Stimulated activated CD8-positive, alpha-beta memory T cell treated with anti-CD3 and anti-CD28 coated beads, Interleukin-15, amount 100 ng/mL, for 1 hour (primary cell): ENCODE measurements at regions not wholly inside any gene's neighbourhood (a gene's known extent, or its start where the extent isn't known, plus 50 kb on each side); places are given as distances from the start of the nearest gene placed in this dataset.
"Not testable (repeated sequence)": the region's sequence is repeated elsewhere in the genome, so short reads cannot be mapped to it uniquely, and the experiment has no call there.

Experiments used
- DNase-seq: peaks from one replicate; pipeline ENCODE4 v3.0.0-alpha.2; 2020; ENCODE audit warnings: low read depth

DNA sequence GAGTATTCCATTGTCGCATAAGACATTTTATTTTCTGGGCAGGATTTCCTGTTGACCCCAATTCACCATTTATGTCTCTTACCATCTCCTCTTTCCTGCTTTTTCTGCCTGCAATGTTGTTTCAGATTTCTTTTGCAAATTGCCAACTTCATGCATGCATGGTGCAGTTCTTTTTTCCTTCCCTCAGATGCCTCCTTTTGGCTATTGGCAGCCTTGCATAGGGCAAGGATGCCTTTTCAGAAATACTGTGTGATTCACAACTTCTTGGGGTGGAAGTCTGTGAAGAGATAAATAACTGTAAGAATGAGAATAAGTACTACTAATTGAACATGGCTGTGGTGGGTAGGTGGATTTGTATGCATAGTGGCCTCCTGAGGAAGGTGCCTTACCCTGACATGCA is 116.7 kb downstream of the SOX4 start:
- DNase-seq: no peak

DNA sequence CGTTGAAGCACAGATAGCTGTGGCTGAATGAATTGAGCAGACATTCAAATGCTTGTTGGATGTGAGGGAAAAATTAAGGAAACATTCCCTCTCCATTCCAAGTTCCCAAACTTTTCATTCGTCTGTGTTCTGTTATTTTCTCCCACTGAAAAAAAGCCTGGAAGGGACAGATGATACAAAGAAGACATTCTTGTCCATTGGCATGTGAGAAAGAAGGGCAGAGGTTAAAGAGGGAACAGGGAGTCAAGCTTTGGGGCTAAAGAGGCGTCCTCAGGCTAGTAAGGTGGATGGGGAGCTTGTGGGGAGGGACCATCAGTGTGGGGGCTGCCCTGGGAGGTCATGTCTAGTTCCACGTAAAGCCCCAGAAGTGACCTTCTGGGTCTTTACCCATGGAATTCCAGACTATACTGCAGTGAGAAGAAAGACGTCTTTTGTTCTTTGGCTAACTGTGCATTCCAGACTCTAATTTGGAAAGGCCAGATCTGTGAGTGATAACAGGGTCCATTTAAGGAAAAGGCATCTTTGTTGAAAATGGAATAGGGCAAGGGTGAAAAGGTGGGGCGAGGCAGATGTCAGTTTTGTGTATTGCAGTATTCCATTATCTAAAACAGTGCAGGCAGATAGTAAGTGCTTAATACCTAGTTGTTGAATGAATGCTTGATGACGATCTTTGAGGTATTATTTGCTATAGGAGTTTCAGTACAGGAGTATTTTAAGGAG is 117.5 kb downstream of the SOX4 start:
- no peak for DNase-seq

DNA sequence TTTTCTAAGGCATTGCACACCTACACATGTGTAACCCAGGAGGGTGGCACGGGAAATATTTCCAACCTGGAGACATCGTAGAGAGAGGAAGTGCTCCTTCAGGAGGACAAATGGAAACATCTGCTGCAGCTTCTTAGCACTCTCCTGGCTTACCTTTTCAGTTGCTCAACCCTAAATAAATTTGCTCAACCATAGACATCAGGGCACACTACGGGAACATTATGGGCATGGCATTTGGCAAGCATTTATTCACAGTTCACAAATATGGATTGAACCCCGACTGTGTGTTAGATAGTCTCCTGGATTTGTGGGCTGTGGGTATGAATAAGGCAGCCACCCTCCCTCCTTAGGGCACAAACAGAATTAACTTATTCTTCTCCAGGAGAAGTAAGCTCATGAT is 118.7 kb downstream of the SOX4 start:
- DNase-seq: no peak

DNA sequence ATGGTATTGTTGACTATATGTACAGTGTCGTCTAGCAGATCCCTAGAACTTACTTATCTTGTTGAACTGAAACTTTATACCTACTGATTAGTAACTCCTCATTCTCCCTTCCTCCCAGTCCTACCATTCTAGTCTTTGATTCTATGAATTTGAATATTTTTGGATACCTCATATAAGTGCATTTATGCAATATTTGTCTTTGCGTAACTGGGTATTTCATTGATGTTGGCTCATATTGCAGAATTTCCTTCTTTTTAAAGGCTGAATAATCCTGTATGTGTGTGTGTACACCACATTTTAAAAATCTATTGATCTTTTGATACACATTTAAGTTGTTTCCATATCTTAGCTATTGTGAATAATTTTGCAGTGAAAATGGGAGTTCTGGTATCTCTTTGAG is 119.9 kb downstream of the SOX4 start:
- no peak for DNase-seq

DNA sequence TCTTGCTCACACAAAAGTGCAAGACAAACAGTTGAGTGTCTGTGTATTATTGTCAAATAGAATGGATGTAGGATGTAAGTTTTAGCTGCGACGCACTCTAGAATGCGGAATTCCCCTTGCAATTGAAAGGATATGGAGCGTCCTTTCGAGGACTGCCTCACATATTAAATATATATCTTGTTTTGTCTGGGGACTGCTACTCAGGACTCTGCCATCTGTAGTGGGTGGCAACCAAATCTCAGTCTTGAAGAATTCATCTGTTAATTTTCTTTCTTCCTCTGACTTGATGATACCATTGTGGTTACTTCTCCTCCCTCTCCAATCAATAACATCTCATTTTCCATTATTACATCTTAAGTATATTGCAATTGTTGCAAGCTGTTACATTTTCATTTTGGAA is 121.6 kb downstream of the SOX4 start:
- no peak for DNase-seq

DNA sequence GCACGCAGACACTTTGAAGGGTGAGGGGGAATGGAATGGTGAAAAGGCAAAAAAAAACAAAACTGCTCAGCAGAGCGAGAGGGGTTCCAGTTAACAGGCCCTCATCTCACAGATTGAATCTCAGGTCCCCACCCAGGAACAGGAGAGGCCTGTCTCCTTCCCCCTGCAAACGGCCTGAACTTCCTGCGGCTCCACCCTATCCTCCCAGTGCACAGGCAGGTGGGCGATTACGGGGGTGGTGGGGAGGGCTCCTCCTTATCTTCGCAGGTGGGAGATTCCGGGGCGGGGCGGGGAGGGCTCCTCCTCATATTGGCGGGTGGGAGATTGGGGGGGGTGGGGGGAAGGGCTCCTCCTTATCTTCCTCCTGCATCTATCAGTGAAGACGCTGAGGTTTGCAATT is 129.0 kb downstream of the SOX4 start:
- no peak for DNase-seq

DNA sequence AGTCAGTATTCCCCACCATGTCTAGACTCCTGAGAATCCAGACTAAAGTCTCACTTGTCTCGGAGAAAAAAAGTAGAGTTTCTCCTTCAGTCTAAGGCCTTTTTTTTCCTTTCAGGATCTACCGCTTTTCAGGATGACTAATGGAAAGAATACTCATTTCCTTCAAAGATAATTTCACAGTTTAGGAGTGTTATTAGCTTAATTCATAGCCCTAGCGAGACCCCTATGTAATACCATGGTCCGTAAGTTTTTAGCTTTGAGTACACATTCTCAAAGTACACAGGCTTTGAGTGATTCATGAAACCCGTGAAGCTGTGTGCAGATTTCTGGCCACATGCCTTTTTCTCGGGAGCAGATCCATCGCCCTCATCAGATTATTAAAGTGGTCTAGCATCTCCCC is 133.1 kb downstream of the SOX4 start:
- no peak for DNase-seq

DNA sequence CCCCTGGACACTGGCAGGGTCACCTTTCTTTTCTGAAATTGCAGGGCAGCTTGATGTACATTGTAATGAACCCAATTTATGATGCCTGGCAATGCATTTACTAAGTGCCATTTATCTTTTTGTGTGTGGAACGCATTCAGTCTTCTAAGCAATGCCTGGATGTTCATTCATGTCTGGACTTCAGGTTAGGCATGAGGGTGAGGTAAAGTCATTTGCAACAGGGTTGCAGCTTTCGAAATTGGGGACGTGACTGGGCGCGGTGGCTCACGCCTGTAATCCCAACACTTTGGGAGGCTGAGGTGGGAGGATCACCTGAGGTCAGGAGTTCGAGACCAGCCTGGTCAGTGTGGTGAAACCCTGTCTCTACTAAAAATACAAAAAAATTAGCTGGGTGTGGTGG is 134.6 kb downstream of the SOX4 start:
- no peak for DNase-seq

DNA sequence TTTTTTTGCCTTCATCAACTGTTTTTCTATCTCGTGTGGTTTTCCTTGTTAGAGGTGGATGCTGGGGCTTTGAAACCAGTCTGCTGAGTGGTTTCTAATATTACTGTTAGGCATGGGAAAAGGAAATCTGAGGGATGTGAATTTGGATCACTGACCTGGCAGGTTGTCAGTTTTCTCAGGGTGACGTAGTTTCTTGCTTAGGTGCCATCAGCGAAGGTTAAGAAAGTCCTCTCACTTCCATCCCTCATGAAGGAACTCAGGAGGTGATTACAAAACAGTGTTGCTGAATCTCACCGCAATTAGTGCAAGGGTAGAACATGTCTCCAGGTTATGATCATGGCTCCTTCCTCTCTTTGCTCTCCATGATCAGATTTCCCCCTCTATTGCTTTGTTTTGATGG is 135.9 kb downstream of the SOX4 start:
- no peak for DNase-seq

DNA sequence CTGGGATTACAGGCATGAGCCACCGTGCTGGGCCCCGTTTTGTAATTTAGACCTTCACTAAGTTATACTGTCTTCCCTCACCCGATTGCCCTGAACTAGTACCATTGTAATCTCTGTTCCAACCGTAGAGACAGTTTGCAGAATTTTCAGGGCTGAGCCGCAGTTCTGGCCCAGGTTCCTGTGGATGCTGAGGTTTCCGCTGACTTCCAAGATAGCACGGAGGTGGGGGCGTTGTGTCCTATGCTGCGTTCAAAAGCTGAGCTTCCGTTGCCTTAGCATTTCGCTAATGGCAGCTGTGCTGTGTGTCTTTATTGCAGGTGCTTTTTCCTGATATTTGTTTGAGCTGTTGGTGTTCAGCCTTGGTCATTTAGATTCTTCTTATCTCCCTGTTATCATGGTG is 137.0 kb downstream of the SOX4 start:
- no peak for DNase-seq

DNA sequence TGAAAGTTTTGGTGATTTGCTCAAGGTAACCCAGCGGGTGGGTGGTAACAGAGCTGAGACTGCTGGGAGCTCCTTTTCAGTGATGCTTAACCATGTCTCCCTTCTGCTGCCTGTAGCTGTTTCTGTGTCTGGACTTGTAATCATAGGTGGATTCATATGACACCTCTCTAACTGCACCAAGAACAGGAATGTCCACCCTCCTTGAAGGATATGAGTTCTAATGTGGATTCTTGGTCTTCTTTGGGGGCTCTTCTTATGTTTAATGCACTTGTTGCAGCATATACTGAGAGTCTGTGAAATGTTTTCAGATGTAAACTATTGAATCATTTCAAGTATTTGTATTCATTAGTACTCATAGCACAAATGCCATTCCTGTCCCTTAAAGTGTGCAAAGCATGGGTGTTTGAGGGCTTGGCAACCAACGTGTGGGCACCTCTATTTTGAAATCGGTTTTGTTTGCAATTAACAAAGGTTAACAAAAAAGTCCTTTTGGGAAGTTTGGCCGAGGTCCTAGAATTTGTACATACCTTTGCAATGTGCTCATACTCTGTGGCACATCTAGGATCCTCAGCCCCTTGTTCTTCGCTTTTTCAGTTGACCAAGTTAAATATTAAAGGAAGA is 138.0 kb downstream of the SOX4 start:
- no peak for DNase-seq

DNA sequence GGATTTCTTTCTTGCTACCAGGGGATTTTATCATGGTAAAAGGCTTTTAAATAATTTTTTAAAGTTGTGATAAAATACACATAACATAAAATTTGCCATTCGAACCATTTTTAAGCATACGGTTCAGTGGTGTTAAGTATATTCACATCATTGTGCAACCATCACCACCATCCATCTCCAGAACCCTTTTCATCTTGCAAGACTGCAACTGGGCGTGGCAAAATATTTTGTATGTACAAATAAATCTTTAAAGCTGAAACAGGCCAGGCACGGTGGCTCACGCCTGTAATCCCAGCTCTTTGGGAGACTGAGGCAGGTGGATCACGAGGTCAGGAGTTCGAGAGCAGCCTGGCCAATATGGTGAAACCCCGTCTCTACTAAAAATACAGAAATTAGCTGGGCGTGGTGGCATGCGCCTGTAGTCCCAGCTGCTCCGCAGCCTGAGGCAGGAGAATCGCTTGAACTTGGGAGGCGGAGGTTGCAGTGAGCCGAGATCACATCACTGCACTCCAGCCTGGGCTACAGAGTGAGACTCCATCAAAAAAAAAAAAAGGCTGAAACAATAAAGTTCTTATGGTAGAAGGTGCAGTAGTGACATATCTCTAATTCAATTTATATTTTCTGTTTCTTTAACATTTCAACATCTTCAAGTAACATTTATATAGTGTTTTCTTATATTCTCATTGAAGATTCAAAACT is 138.6 kb downstream of the SOX4 start:
- not testable (repeated sequence) for DNase-seq

DNA sequence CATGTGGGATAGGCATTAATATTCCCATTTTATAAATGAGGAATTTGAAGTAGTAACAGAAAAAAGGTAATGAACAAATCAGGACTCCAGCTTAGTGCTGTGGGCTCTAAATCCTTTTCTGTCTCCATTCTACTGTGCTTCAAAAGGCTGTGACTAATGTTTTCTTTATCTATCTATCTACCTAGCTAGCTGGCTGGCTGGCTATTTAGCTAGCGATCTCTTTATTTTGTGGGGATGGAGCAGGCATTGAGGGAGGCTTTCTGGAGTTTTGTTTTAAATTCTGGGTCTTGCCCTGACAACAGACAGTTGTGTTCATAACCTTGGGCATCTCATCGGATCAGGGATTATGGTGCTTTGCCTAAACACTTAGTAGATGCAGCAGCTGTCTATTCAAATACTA is 139.2 kb downstream of the SOX4 start:
- no peak for DNase-seq

DNA sequence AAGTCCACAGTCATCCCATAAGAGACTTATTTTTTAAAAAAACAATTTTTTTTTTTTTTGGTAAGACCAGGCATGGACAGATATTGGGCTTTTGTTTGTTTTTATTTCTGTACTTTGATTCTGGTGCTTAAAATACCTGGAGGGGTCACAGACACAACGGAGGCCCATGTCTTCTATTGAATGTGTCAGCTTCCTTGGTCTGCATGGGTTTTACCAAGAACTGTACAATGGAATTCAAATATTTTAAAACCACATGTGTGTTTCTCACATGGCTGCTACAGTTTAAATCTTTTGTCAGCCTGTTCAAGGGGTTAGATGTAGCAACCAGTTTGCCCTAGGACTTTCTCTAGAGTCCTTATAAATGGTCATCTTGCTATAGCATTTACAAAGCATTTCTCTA is 139.8 kb downstream of the SOX4 start:
- no peak for DNase-seq

DNA sequence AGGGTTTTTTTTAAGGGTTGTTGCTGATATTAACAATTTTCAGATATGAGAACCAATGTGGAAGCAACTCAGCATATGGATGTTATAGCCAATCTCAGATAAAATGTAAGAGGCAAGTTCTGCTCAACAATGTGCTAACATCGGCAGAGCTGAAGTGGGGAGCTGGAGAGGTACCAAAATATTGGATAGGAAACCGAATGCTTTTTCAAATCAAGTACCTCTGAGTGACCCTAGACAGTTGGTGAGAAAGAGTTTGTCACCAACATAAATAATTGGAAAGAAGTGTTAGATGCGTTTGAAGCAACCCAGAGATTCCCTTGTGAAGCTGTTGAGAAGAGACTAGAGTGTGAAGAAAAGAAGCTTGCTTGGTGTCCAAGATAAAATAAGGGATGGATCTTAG is 140.7 kb downstream of the SOX4 start:
- DNase-seq: no peak

DNA sequence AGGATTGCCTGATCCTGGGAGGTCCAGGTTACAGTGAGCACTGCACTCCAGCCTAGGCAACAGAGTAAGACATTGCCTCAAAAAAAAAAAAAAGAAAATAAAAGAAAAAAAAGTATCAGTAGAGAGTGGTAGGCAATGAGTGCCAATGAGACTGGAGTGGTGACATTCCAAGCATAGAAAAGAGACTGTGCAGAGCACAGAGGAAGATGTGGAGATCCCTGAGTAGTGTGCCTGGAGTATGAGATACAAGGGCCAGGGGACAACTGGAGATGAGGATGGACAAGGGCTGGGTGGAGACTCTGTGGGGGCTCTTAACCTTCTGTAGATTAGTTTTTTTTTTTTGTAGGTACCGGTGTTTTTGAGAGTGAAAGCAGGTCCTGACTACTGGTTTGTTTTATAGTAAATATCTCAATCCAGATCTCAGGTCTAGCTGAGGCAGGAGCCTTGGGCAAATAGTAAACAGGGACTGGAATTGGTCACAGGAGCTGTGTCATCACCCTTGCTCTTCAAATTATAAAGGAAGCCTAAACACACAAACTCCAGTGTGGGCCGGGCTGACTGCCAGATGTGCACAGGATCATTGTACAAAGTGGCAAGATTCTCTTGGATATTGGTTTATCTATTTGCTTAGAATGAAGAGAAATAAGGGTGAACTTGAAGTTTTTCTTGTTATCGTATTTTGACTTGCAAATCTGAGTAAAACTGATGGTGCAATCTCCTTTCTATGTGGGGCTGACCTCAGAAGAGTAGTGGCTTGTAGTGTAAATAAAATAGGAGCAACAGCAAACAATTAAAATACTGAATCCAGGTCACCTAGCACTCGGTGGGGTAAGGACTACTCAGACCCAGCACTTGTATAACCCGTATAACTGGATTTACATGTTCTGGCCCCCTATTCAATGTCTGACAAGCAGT is 144.9 kb downstream of the SOX4 start:
- no peak for DNase-seq

DNA sequence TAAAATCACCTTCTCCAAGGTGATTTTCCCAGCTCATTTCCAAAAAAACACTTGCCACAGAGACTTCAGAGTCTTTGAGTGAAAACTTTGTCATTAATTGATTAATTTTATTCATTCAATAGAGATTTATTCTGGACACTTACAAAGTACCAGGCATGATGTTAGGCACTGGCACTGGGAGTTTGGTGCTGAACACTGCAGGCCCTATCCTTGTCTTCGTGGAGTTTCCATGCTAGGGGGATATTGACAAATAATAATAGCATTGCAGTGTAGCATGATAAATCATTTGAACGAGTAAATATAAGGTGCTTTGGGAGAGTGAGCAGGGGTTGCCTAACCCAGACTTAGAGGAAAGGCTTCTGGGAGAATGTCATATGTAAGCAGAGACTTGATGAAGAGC is 145.7 kb downstream of the SOX4 start:
- no peak for DNase-seq

DNA sequence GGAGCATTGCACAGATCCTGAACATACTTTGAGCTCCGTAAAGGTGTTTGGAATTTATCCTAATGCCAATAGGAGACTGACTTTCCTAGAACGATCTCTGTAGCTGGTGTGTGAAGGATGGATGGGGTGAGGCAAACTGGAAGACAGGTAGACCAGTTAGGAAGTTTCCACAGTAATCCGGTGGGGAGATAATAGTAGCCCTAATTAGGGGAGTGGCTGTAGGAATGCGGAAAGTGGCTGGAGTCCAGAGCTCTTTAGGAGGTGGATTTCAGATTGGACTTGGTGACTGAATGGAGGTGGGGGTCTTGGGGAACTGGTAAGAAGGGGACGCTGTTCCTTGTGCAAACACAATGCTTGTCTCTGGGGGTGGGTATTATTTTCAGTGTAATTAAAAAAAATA is 146.3 kb downstream of the SOX4 start:
- no peak for DNase-seq

DNA sequence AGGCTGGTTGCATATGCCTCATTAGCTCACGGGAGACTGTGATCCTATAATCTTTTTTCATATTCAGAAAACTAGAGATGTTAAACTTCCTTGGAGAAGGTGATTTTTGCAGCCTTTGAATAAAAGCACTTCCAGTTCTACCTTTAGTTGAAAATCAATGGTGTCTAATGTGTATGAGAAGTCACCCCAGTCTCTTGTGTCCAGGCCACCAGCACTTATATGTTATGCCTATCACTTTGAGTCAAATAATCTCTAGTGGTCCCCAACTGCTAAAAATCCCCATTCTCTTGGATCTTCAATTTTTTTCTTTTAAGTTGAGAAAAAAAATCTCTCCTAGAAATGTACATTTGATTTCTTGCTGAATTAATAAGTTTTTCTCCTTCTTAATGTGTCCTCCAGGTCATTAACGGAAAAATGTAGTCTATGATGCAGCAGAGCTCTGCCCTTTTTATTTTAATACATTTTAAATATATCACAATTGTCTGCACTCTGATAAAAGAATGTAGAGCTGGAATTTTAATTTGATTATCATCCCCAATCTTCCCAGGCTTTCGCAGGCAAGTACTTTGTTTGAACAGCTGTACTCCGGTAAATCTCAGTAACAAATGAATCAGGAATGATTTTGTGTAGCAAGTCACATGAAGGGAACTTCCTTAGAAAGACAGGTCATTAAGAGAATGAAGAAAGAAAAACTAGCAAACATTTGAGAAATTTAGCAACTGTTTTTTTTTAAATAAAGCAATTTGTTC is 147.0 kb downstream of the SOX4 start:
- DNase-seq: no peak

DNA sequence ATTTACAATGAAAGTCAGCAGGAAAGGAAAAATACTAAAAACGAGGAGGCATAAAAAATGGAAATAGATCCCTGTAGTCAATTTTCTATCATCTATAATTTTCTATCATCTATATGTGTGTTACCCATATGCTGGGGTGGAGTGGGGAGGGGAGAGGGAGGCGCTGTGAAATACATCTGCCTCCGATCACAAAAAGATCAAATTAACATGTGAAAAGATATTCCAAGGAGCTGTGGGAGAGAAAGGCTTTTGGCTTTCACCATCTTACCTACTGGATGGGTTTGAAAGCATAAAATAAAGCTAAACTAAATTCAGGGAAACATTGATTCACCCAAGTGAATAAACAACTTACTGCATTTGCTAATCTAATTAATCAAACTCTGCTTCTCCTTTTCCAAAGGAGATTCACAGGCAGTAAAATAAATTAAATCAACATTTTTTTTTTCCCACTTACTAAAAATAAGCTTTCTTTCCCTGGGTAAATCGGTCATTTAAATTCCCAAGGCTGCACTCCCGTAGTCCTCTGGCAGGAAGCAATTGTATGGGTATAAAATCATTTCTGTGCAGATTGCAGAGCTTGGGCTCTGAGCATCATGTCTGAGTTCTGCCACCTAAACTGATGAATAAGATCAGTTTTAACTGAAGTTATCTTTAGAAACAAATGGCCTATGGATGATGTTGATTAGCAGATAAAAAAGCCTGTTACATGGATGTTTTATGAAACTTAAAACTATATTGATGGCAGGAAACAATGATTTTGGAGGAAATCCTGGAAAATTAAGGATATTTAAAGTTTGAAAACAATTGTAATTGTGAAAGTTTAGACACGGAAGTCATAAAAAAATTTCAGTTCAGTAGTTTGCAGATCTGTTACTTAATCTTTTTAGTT is 147.9 kb downstream of the SOX4 start:
- DNase-seq: no peak

DNA sequence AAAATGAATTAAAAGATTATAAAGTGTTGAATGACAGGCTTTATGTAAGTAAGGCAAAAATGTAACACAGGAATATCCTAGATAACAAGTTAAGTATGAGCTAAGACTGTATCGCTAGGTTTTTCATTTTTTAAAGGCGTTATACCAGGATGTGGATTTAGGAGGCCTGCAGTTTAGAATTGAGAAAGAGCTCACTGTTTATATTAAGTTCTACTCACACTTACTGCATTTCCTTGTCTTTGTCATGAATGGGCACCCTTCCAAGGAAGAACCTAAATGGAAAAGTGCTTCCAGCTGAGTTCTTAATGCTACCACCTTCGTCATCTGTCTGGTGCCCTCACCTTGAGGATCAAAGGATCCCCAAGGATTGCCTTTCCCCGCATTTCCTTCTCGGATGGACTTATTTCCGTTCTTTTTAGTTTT is 148.7 kb downstream of the SOX4 start:
- no peak for DNase-seq
